Right cardiac atrium (tissue), 5 donors: ENCODE measurements at regions not wholly inside any gene's neighbourhood (a gene's known extent, or its start where the extent isn't known, plus 50 kb on each side); places are given as distances from the start of the nearest gene placed in this dataset.
A peak's percentile ranks its signal among the peaks of the same experiment; 100 is the strongest.

Source experiments
- ATAC-seq, 2 donors: fragments of 200-7000 bp; cut with Tn5 transposase; one replicate each; pipeline versions ENCODE4 v1.8.0 to v1.9.1; 2020; ENCODE audit warnings: moderate library complexity in 2 of 2, mild to moderate bottlenecking in 1 of 2
- DNase-seq, 3 donors: peaks; one replicate each; pipeline ENCODE4 v3.0.0-alpha.2; 2020
- H3K27ac ChIP-seq: one replicate; pipeline ENCODE4 v1.5.1; 2013; ENCODE audit warnings: mild to moderate bottlenecking, low read length, control low read depth, moderate library complexity
- H3K27me3 ChIP-seq: one replicate; pipeline ENCODE4 v1.6.1; 2013; ENCODE audit not compliant: control insufficient read depth, insufficient read depth
- H3K4me1 ChIP-seq: one replicate; pipeline ENCODE4 v1.6.1; 2013; ENCODE audit warnings: low read length; ENCODE audit not compliant: control insufficient read depth, insufficient read depth
- H3K4me3 ChIP-seq: one replicate; pipeline ENCODE4 v1.5.1; 2013; ENCODE audit warnings: low read length, control low read depth
- H3K9me3 ChIP-seq: one replicate; pipeline ENCODE4 v1.6.1; 2013; ENCODE audit warnings: low read length; ENCODE audit not compliant: control insufficient read depth
- WGBS: extraction: QIAGEN DNeasy Blood & Tissue Kit; methylation state at CpG from one replicate; pipeline ENCODE4 v1.1.7; 2013; 5-methylcytosine and 5-hydroxymethylcytosine counted together
- intact Hi-C, 4 donors: fragments of 100-400 bp; cut with DNase I; formaldehyde crosslinking; loops; one replicate each; pipeline versions ENCODE4 v1.11.0 to v1.14.0; 2022 to 2023
- donor health status: healthy with polysubstance abuse.
- donor health status: DM: no; HTN: yes; CAD: no.
- donor health status: DM: no; HTN: no; CAD: no.
- donor health status: DM: no; HTN: yes; CAD: no; lungs with severe emphysema.
- donor health status: DM: yes; HTN: yes; CAD: no.

- H3K9me3 ChIP-seq = no peaks in the 10 kb centered on the region
- WGBS = 69% methylated on average over 7 of the region's 7 CpGs
- intact Hi-C loops = loop anchor here in 1 of 4 donors (5.0 kb wide), 1 partner anchor 87 kb away; no protein-coding TSS in a partner anchor
- no peak overlapping the region for H3K27ac ChIP-seq
- no peak overlapping the region for H3K4me3 ChIP-seq
- no peak for ATAC-seq
- no peak for DNase-seq
- H3K4me1 ChIP-seq = peaks cover 8% of the 10 kb centered on the region
- H3K27me3 ChIP-seq = no peaks in the 10 kb centered on the region
Observed at GRCh38 chr9:99365233-99365980, 143.3 kb downstream of the SEC61B start.

- no peak for ATAC-seq
- H3K4me3 ChIP-seq = no peak overlapping the region
- 70% methylated on average over 9 of the region's 9 CpGs for WGBS
- no peak for DNase-seq
- no peak overlapping the region for H3K27ac ChIP-seq
- H3K27me3 ChIP-seq = no peaks in the 10 kb centered on the region
- peaks cover 8% of the 10 kb centered on the region for H3K4me1 ChIP-seq
- intact Hi-C loops = loop anchor here in 1 of 4 donors (5.0 kb wide), 1 partner anchor 86 kb away; no protein-coding TSS in a partner anchor
- H3K9me3 ChIP-seq = no peaks in the 10 kb centered on the region
Observed at GRCh38 chr9:99366183-99366582, 144.1 kb downstream of the SEC61B start.

- no peak for ATAC-seq
Observed at GRCh38 chr9:99366621-99367020, 144.5 kb downstream of the SEC61B start.

GRCh38 chr9:99368341-99369326, 146.6 kb downstream of the SEC61B start:
- WGBS = 6% methylated on average over 31 of the region's 31 CpGs
- ATAC-seq = peak; percentile 92 to 93
- intact Hi-C loops = loop anchor here in 1 of 4 donors (5.0 kb wide), 1 partner anchor 84 kb away; no protein-coding TSS in a partner anchor
- Histone ChIP-seq H3K4me3 (peak overlapping the region; percentile 51), H3K27ac (peak overlapping the region; percentile 96), H3K27me3 (no peaks in the 10 kb centered on the region), H3K4me1 (peaks cover 8% of the 10 kb centered on the region), H3K9me3 (no peaks in the 10 kb centered on the region)
- peak; percentile 65 to 81 (median 77) for DNase-seq

More at GRCh38 chr9:99366621-99367020, 144.5 kb downstream of the SEC61B start:
- no peak for DNase-seq
- no peak overlapping the region for H3K27ac ChIP-seq
- intact Hi-C loops = loop anchor here in 1 of 4 donors (5.0 kb wide), 1 partner anchor 86 kb away; no protein-coding TSS in a partner anchor
- H3K4me3 ChIP-seq = no peak overlapping the region
- no peaks in the 10 kb centered on the region for H3K27me3 ChIP-seq
- whole genome bisulfite sequencing = 75% methylated on average over 4 of the region's 4 CpGs
- no peaks in the 10 kb centered on the region for H3K9me3 ChIP-seq
- H3K4me1 ChIP-seq = peaks cover 8% of the 10 kb centered on the region

GRCh38 chr9:99369327-99369722, 147.2 kb downstream of the SEC61B start:
- ATAC-seq (peak in 1 of 2 donors; percentile 3), DNase-seq (no peak)
- H3K27ac ChIP-seq = peak overlapping the region; percentile 87
- WGBS = 88% methylated on average over 9 of the region's 9 CpGs
- no peaks in the 10 kb centered on the region for H3K27me3 ChIP-seq
- no peak overlapping the region for H3K4me3 ChIP-seq
- H3K9me3 ChIP-seq = no peaks in the 10 kb centered on the region
- peaks cover 8% of the 10 kb centered on the region for H3K4me1 ChIP-seq
- intact Hi-C loops = loop anchor here in 1 of 4 donors (5.0 kb wide), 1 partner anchor 83 kb away; no protein-coding TSS in a partner anchor

- H3K4me1 ChIP-seq = peaks cover 8% of the 10 kb centered on the region
- ATAC-seq = no peak
- DNase-seq = no peak
- no peaks in the 10 kb centered on the region for H3K9me3 ChIP-seq
- intact Hi-C loops = no loop called here
- H3K27me3 ChIP-seq = no peaks in the 10 kb centered on the region
- no peak overlapping the region for H3K4me3 ChIP-seq
- no peak overlapping the region for H3K27ac ChIP-seq
- 96% methylated on average over 3 of the region's 3 CpGs for WGBS
Observed at GRCh38 chr9:99370376-99370775, 148.3 kb downstream of the SEC61B start.

- H3K9me3 ChIP-seq = no peaks in the 10 kb centered on the region
- DNase-seq (no peak), ATAC-seq (no peak)
- H3K4me3 ChIP-seq = no peak overlapping the region
- no peaks in the 10 kb centered on the region for H3K27me3 ChIP-seq
- no peak overlapping the region for H3K27ac ChIP-seq
- WGBS = 89% methylated on average over 2 of the region's 2 CpGs
- peaks cover 8% of the 10 kb centered on the region for H3K4me1 ChIP-seq
- intact Hi-C loops = no loop called here
Observed at GRCh38 chr9:99371376-99371775, 149.3 kb downstream of the SEC61B start.

- Histone ChIP-seq H3K4me3 (no peak overlapping the region), H3K4me1 (peaks cover 2% of the 10 kb centered on the region), H3K27me3 (no peaks in the 10 kb centered on the region), H3K9me3 (no peaks in the 10 kb centered on the region), H3K27ac (no peak overlapping the region)
- intact Hi-C loops = no loop called here
- ATAC-seq (no peak), DNase-seq (no peak)
- 73% methylated on average over 5 of the region's 5 CpGs for WGBS
Observed at GRCh38 chr9:99373912-99374311, 151.8 kb downstream of the SEC61B start.

- 59% methylated on average over 1 of the region's 1 CpG for WGBS
- Histone ChIP-seq H3K9me3 (no peaks in the 10 kb centered on the region), H3K4me1 (peaks cover under 1% of the 10 kb centered on the region), H3K27ac (no peak overlapping the region), H3K4me3 (no peak overlapping the region), H3K27me3 (no peaks in the 10 kb centered on the region)
- DNase-seq (no peak), ATAC-seq (no peak)
- intact Hi-C loops = no loop called here
Observed at GRCh38 chr9:99374793-99375192, 152.7 kb downstream of the SEC61B start.

GRCh38 chr9:99375481-99375880, 153.4 kb downstream of the SEC61B start:
- DNase-seq = no peak
- no peaks in the 10 kb centered on the region for H3K9me3 ChIP-seq
- intact Hi-C loops = no loop called here
- no peak for ATAC-seq
- 73% methylated on average over 3 of the region's 3 CpGs for WGBS
- no peaks in the 10 kb centered on the region for H3K4me1 ChIP-seq
- no peak overlapping the region for H3K27ac ChIP-seq
- no peaks in the 10 kb centered on the region for H3K27me3 ChIP-seq
- H3K4me3 ChIP-seq = no peak overlapping the region
